ENCODE measurements at regions not wholly inside any gene's neighbourhood (a gene's known extent, or its start where the extent isn't known, plus 50 kb on each side); places are given as distances from the start of the nearest gene placed in this dataset.
A peak's percentile ranks its signal among the peaks of the same experiment; 100 is the strongest.

- no peaks in the 10 kb centered on the region for H3K9me3 ChIP-seq (ENCODE audit: severe bottlenecking)
- no peak for DNase-seq (ENCODE audit: low spot score)
- H3K27me3 ChIP-seq (ENCODE audit: insufficient read depth, poor library complexity, severe bottlenecking) = no peaks in the 10 kb centered on the region
- no peak; the same call in 2 of the 3 replicates for ATAC-seq (ENCODE audit: low read depth)
- H3K27ac ChIP-seq (ENCODE audit: poor library complexity, severe bottlenecking) = no peak overlapping the region
- H3K4me1 ChIP-seq (ENCODE audit: insufficient read depth, poor library complexity, severe bottlenecking) = no peaks in the 10 kb centered on the region
- no peak overlapping the region for H3K4me3 ChIP-seq (ENCODE audit: severe bottlenecking)
- TF ChIP-seq CTCF (IDR thresholded peaks at IDR 0.05; ENCODE audit: poor library complexity, severe bottlenecking) = peak; percentile 47
- H3K36me3 ChIP-seq (ENCODE audit: low read depth) = no peaks in the 10 kb centered on the region
Measured at GRCh38 chr9:80605129-80605528, 1033.4 kb downstream of the TLE4 start.

- H3K4me1 ChIP-seq (ENCODE audit: insufficient read depth, poor library complexity, severe bottlenecking) = no peaks in the 10 kb centered on the region
Measured at GRCh38 chr9:80602291-80602690, 1030.5 kb downstream of the TLE4 start.

GRCh38 chr9:80596579-80596978 is 1024.8 kb downstream of the TLE4 start:
- no peak overlapping the region for H3K4me3 ChIP-seq (ENCODE audit: severe bottlenecking)
- no peak overlapping the region for H3K27ac ChIP-seq (ENCODE audit: poor library complexity, severe bottlenecking)
- no peaks in the 10 kb centered on the region for H3K27me3 ChIP-seq (ENCODE audit: insufficient read depth, poor library complexity, severe bottlenecking)
- H3K9me3 ChIP-seq (ENCODE audit: severe bottlenecking) = no peaks in the 10 kb centered on the region
- H3K4me1 ChIP-seq (ENCODE audit: insufficient read depth, poor library complexity, severe bottlenecking) = no peaks in the 10 kb centered on the region
- TF ChIP-seq CTCF (IDR thresholded peaks at IDR 0.05; ENCODE audit: poor library complexity, severe bottlenecking) = no peak
- DNase-seq (ENCODE audit: low spot score) = no peak
- H3K36me3 ChIP-seq (ENCODE audit: low read depth) = no peaks in the 10 kb centered on the region
- ATAC-seq (ENCODE audit: low read depth) = no peak

More at GRCh38 chr9:80602291-80602690, 1030.5 kb downstream of the TLE4 start:
- TF ChIP-seq CTCF (IDR thresholded peaks at IDR 0.05; ENCODE audit: poor library complexity, severe bottlenecking) = no peak
- ATAC-seq (ENCODE audit: low read depth) = no peak
- Histone ChIP-seq H3K27ac (ENCODE audit: poor library complexity, severe bottlenecking) (no peak overlapping the region), H3K36me3 (ENCODE audit: low read depth) (no peaks in the 10 kb centered on the region), H3K4me3 (ENCODE audit: severe bottlenecking) (no peak overlapping the region), H3K27me3 (ENCODE audit: insufficient read depth, poor library complexity, severe bottlenecking) (no peaks in the 10 kb centered on the region), H3K9me3 (ENCODE audit: severe bottlenecking) (no peaks in the 10 kb centered on the region)
- no peak for DNase-seq (ENCODE audit: low spot score)

- H3K9me3 ChIP-seq (ENCODE audit: severe bottlenecking) = no peaks in the 10 kb centered on the region
- DNase-seq (ENCODE audit: low spot score) (no peak), ATAC-seq (ENCODE audit: low read depth) (no peak)
- H3K36me3 ChIP-seq (ENCODE audit: low read depth) = no peaks in the 10 kb centered on the region
- no peak overlapping the region for H3K4me3 ChIP-seq (ENCODE audit: severe bottlenecking)
- no peak overlapping the region for H3K27ac ChIP-seq (ENCODE audit: poor library complexity, severe bottlenecking)
- no peaks in the 10 kb centered on the region for H3K27me3 ChIP-seq (ENCODE audit: insufficient read depth, poor library complexity, severe bottlenecking)
- H3K4me1 ChIP-seq (ENCODE audit: insufficient read depth, poor library complexity, severe bottlenecking) = no peaks in the 10 kb centered on the region
- no peak for TF ChIP-seq CTCF (IDR thresholded peaks at IDR 0.05; ENCODE audit: poor library complexity, severe bottlenecking)
Measured at GRCh38 chr9:80595192-80595591, 1023.4 kb downstream of the TLE4 start.

GRCh38 chr9:80592413-80592812 is 1020.6 kb downstream of the TLE4 start:
- H3K9me3 ChIP-seq (ENCODE audit: severe bottlenecking) = no peaks in the 10 kb centered on the region
- no peak overlapping the region for H3K4me3 ChIP-seq (ENCODE audit: severe bottlenecking)
- no peaks in the 10 kb centered on the region for H3K4me1 ChIP-seq (ENCODE audit: insufficient read depth, poor library complexity, severe bottlenecking)
- H3K27me3 ChIP-seq (ENCODE audit: insufficient read depth, poor library complexity, severe bottlenecking) = no peaks in the 10 kb centered on the region
- H3K27ac ChIP-seq (ENCODE audit: poor library complexity, severe bottlenecking) = no peak overlapping the region
- H3K36me3 ChIP-seq (ENCODE audit: low read depth) = no peaks in the 10 kb centered on the region
- no peak for TF ChIP-seq CTCF (IDR thresholded peaks at IDR 0.05; ENCODE audit: poor library complexity, severe bottlenecking)
- no peak for DNase-seq (ENCODE audit: low spot score)
- no peak for ATAC-seq (ENCODE audit: low read depth)

Data from RWPE2 (cell line).